Right forelimb (tissue), 1 donor: ENCODE measurements at regions not wholly inside any gene's neighbourhood (a gene's known extent, or its start where the extent isn't known, plus 50 kb on each side); places are given as distances from the start of the nearest gene placed in this dataset.
"Not testable (repeated sequence)": the region's sequence is repeated elsewhere in the genome, so short reads cannot be mapped to it uniquely, and the experiment has no call there.

ENCODE experiments used
- DNase-seq: peaks from one replicate; pipeline ENCODE4 v3.0.0-alpha.2; 2018

DNA sequence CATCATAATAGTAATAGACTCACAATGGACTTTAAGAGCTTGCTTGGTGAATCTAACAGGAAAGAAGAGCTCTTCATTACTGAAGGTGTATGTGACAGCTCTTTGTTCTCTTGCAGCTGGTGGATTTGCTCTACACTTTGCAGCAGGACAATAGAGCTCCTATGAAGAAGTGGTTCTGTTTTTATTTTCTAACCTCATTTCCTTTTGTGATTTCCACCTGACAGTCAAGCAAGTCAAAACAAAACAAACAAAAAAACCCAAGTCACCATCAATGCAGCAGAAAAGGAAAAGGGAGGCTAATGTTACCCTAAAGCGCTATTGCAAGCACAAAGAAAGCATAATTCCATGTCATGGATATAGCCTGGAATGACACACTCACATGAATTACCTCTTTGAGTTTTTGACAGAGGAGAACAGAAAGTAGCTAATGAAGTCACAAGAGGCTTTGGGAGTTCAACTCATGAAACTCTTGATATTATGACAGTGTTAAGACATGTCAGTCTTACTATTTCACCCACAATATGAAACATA lies 1188.1 kb downstream of the EPHA7 start:
- DNase-seq: no peak

DNA sequence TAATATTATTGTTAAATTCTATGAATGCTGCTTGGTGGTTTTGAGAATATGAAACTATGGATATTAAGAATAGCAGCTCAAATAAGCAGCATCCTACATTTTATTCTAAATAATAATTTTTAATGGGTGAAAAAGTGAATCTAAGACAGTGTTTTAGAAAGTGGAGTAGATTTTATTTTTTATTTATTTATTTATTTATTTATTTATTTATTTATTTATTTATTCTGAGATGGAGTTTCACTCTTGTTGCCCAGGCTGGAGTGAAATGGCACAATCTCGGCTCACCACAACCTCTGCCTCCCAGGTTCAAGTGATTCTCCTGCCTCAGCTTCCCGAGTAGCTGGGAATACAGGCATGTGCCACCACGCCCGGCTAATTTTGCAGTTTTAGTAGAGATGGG lies 1199.4 kb downstream of the EPHA7 start:
- DNase-seq: not testable (repeated sequence)

DNA sequence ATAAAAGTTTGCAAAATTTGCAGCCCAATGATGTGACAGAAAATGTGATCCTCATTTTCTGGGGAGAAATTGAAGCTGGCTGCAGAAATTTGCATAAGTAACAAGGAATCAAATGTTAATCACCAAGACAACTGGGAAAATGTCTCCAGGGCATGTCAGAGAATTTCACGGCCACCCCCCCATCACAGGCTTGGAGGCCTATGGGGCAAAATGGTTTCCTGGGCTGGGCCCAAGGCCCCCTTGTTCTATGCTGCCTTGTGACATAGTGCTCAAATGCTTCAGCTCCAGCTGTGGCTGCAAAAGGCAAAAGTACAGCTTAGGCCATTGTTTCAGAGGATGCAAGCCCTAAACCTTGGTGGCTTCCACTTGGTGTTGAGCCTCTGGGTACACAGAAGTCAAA lies 1202.6 kb downstream of the EPHA7 start:
- no peak for DNase-seq

DNA sequence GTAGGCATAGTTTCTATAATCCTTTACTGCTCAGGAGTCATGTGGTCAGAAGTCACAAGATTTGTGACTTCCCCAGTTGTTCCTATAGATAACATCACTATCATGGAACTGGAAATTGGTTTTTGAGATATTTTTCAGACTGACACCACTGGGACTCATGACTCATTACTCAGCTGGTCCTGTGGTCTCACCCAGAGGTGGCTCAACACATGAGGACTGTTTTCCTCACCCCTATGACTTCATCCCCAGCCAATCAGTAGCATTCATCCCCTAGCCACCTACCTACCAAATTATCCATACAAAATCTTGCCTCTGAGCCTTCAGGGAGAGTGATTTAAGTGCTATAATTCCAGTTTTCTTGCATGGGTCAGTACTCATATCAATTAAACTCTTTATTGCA lies 1217.7 kb downstream of the EPHA7 start:
- DNase-seq: no peak

DNA sequence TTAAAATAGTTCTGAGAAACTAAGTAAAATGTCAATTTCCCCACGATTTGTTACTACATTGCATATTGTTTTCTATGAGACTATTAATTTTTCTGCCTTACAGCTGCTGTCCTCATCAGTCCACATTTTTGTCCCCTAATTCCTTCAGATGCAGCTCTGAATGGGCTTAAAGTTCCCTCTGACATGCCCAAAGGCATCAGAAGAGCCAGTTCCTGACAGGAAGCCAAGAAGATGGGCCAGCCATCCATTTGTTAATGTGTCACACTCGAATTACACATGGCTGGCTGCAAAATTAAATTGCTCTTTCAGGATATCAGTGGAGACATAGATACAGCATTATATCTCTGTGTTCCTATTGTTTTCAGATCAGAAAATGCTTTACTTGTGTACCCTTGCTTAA lies 1223.0 kb downstream of the EPHA7 start:
- no peak for DNase-seq

DNA sequence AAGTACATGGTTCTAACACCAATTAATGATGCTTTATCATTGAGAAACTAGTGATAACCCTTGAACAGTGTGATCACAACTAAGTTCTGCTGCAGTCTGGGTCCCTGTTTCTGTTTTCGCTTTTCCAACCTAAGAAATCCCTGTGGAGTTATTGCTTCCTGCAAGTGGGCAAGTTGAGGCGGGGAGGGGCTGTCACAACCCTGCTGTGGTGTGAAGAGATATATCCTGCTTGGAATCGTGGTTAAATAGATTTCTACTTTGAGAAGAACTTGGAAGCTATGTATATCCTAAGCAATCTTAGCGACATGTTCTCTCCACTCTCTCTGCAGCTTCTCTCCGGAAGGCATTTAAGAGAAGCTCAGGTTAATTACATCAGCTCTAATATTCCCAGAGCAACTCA lies 1223.6 kb downstream of the EPHA7 start:
- DNase-seq: no peak

DNA sequence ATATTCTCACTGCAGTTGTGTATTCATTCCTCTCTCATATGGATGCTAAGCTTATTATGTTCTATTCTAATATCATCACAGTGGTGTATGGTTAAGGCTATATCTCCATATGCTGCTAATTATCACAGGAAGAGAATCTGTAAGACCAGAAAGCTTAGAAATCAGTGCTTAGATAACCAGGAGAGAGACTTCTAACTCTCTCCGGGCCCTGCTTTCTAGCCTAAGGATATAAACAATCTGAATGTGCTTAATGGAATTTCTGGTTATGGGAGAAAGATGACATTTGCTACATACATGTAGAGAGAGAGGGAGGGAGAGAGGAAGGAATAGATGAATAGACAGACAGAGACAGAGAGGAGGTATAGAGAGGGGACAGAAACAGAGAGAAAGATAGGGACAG lies 1231.3 kb downstream of the EPHA7 start:
- no peak for DNase-seq

DNA sequence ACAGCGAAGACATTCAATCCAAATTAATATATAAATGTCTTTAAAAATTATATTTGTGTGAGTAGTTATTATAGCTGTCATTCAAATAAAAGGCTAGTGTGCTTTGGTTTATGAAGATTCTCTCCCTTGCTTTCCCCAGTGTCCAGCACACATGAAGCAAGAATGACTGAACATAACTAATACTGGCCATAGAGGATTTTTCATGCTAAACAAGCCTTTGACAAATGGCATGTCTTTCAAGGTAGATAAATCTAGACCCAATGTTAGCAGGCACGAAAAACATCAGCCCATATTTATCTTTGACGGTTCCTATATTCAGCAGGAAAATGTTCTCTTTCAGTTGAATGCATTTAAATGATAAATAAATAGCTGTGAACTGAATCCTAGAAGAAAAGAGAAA lies 1234.4 kb downstream of the EPHA7 start:
- no peak for DNase-seq

DNA sequence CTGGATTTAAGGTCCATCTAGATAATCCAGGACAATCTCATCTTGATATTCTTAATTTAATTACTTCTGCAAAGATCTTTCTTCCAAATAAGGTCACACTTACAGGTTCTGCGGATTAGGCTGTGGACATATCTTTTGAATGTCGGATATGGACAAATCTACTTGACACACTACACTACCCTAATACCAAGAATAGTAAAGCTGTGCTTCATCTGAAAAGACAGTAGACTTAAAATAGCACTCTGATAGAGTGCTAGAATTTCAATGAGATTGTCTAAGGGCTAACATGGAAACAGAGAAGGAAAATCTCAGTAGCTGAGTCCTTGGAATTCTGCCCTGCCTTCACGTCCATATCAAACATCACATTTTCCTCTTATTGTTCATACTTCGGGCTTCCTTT lies 1238.0 kb downstream of the EPHA7 start:
- no peak for DNase-seq

DNA sequence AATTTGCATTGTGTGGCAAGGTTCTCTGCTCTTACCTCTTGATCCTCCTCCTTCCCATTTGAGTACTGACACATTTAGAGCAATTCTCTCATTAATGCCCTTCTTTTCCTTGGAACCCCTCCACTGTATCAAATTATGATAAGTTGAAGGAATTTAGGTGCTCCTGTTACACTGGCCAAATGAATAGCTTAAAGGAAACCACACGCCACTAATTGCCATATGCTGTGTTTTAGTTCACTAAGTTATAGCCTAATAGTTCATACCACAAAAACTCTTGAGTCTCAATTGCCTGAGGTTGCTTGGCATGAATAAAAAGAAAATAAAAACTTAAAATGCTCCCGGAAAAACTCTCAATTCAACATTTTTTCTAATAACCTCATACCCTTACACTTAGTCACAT lies 1239.3 kb downstream of the EPHA7 start:
- DNase-seq: no peak

DNA sequence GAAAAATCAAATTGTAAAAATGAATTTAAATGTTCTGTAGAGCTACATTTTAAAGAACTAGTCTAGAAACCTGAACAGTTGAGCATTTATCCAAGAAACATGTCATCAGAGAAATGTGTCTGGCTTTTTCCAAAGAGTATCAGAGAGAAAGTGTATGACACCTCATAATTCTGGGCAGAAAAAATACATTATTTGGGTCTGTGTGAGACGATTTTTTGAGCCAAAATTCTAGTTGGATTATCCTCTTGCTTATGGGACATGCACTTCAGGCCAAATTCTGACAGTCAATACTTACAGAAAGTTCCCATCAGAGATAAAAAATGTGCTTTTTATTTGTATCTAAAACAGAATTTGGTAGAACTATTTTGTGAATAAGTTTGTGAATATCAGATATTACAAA lies 1242.7 kb downstream of the EPHA7 start:
- no peak for DNase-seq

DNA sequence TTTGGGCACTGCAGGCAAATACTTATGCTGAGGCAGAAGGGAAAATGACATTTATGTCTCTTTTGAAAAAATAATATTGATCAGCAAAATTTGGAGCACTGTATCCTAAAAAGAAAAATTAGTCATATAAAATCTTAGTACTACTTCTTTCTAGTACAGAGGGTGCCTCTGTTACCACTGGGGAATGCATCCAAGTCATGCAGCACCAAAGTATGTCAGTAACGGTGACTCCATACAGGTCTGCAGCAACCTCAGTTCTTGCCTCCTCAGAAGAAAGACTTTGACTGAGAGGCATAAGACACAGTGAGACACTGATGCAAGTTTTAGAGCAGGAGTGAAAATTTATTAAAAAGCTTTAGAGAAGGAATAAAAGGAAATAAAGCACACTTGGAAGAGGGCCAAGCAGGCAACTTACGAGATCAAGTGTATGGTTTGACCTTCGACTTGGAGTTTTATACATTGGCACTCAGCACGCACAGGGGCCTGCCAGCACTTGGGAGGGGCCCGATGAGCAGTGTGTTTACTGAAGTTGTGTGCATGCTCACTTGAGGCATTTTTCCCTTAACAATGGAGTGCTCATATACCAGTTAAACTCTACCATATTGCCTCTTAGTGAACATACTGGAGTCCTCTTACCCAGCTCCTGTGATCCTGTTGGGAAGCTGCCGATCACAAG lies 1244.8 kb downstream of the EPHA7 start:
- no peak for DNase-seq

DNA sequence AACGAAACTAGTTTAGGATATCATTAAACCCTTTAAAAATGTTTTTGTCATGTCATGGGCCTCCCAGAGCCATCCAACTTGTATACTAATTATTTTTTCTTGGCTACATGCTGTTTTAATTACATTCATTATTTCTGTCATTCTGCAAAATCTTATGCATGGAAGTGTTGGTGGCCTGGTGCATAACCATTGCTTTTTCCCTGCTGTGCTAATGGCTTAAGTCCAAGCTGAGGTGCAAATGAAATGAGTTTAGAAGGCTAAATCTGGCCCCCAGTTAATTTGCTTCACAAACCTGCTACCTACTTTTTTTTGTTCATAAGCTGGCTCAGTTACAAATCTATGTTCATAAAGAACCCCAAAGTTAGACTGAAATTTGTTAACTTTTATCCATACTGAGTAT lies 1249.9 kb downstream of the EPHA7 start:
- DNase-seq: no peak

DNA sequence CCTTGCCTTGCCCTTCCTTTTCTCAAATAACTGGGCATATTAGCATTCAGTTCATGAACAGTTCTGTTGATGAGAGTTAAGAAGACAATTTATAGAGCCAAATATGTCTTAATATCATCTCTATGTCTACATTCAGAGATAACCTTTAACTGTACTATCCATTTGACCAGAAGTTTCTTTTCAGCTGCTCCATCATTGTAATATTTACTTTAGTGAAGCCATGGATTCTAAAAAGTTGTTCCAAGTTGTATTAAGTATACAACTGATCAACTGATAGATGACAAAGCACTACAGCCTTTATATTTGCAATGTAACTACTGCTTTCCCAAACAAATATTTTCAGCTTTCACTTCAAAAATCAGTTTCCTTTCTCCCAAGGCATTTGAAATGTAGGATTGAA lies 1252.7 kb downstream of the EPHA7 start:
- DNase-seq: no peak

DNA sequence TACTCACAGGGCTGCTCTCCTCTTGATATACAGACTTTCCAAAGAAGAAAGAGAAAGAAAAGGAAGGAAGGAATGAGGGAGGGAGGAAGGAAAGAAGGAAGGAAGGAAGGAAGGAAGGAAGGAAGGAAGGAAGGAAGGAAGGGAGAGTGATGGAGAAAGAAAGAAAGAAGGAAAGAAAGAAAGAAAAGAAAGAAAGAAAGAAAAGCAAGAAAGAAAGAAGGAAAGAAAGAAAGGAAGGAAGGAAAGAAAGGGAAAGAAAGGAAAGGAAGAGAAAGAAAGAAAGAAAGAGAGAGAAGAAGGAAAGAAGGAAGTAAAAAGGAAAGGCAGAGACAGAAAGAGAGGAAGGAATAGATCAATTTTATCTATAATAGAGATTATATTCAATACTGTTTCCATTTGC lies 1257.4 kb downstream of the EPHA7 start:
- DNase-seq: no peak

DNA sequence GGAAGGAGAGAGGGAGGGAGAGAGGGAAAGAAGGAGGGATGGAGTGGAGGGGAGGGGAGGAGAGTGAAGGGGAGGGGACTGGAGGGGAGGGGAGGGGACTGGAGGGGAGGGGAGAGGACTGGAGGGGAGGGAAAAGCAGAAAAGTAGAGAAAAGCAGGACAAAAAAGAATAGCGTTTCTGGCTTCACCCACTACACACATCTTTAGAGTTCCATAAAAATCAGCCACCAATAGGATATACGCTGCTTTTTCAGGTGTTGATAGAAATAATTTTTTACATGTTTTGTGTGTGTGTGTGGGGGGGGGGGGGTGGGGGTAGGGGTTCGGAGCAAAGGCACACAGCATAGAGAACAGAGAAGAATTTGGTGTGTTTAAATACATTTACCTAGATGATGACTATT lies 1259.1 kb downstream of the EPHA7 start:
- DNase-seq: no peak

DNA sequence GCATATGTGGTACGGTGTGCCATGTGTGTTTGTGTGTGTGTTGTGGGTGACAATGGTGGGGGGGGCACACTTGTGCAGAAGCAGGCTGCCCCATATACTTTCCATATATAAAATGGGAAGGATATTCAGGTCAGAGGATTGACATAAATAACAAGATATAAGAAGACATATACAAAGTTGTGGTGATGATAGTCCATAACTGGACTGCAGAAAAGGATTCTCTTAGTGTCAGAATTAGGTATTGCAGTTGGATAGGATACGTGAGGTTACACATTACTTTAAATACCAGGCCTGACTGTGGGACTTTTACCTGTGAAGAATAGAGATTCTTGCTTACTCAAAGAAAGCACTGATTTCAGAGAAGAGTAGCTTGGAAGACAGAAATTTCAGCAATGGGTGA lies 1260.3 kb downstream of the EPHA7 start:
- no peak for DNase-seq

DNA sequence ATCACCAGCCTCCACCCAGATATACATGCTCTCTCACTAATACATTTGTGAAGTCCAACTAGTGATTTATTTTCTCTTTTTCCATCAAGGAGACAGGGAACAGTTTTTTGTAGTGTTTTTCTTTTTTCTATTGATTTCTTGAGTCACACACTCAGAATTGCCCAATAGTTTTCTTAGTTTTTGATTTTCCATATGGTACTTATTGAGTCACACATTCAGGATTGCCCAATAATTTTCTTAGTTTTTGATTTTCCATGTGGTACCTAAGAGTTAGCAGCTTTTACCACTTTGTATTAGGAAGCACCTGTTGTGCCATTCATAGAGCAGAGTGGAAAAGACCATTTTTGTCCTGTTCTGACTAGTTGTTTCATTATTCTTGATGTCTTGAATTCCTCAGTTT lies 1268.8 kb downstream of the EPHA7 start:
- DNase-seq: no peak

DNA sequence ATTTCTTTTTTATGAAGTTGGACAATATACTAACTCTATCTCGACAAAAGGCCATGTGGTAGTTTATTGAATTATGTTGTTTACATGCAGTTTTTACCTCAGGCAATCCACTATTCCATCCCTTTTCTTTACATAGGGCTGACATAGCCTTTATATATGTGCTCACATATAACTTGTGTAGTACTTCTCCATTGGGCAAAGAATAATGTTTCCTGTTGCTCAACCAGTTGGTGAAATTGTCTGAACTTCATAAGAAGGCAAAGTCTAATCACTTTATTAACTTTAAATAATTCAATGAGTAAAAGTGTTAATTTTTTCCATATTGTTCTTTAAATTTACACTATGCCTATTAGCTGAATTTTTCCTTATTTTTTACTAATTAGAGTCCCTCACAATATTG lies 1272.1 kb downstream of the EPHA7 start:
- DNase-seq: no peak

DNA sequence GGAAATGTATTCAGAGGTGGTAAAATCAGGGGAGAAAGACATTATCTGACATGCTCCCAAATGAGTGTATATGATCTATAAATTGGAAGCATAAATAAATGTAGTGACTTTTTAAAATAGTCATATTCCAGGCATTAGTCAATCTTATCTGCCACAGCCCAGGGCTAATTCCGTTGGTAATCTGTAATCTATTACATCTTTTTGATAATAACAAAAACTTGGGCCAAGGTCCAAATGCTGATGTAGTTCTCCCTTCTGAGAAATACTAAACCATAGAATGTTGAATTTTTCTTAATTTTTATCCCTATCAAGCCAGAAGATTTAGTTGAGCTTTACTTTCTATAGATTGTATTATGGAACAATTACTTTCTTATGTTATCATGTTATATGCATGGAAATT lies 1279.8 kb downstream of the EPHA7 start:
- DNase-seq: no peak

DNA sequence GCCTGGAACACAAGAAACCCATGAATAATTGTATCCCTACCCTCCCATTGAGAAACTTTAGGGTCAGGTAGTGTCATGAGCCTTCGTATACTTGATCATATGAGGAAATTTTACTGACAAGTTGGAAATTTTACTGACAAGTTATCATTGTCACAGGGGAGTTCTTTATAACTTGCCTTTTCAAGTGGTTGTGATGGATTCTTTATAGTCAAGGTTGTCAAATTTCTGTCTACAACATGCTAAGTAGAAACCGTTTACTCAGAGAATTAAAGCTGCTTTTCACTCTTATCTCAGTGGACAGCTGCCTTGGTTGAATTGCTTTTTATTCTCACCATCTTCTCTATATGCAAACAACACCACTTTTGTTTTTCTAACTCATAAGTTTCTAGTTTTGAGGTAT lies 1286.4 kb downstream of the EPHA7 start:
- DNase-seq: no peak

DNA sequence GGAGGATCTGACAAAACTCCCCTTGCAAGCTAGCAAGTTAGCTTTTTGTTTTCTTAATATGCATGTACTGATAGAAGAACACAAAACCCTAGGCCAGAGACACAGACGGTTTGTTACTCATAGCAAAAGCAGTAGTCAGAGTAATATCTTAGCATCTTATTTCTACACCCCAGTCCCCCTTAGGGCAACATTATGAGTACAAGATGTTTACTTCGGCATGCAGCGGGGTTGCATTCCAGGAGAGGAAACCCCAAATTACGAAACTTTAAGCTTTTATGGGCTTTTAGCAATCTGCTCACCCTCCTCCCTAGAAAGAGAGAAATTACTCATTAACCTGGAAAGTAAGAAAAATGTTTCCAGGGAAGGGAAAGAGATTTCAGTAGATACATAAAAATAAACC lies 1286.9 kb downstream of the EPHA7 start:
- no peak for DNase-seq

DNA sequence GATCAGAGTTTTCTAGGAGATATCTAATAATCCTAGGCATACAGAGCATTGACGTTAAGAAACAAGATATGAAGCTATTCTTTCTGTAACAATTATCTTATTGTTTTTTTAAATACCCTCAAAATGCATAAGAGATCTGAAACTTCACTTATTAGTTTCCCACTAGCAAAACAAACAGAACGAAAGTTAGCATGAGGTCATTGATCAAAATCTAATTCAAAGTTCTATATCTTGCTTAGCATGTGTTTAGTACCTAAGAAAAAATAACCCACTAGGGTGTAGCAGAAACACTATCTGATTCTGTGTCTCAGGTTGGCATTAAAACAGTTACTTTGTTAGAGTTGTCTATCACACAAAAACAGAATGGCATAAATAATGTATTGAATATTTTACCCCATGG lies 1288.4 kb downstream of the EPHA7 start:
- DNase-seq: no peak

DNA sequence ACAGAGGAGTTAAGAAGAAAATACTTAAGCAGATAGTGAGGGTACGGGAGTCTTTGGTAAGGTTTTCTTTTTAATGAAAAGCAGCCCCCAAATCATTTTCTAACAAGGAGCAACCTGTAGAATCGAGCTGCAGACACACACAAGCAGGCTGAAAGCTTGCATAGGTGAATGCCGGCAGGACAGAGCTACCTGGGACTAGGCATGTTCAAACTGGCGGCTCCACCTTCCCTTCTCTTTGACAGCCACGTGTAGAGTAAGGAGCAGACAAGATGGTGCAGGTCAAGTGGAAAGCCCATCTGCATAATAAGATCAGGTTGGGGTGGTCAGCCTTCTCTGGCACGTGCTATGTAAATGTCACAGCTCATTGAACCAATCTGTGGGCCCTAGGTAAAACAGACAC lies 1292.4 kb downstream of the EPHA7 start:
- DNase-seq: no peak

DNA sequence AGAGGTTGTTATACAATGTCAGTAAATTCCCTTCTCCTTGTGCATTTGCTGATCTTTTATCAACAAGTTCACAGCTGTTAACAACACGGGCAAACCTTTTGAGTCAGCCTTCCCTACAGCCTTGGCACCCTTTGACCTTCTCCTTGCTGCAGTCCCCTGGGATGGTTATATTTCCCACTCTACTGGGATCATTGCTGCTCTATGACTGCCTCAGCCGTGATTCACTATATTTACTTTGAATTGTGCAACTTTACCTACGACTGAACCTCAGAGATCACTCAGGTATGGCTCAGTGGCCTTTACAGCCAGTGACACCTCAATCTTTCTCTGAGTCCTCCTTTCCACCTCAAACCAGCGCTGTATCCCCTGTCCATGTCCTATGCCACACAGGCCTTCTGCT lies 1293.3 kb downstream of the EPHA7 start:
- DNase-seq: no peak

DNA sequence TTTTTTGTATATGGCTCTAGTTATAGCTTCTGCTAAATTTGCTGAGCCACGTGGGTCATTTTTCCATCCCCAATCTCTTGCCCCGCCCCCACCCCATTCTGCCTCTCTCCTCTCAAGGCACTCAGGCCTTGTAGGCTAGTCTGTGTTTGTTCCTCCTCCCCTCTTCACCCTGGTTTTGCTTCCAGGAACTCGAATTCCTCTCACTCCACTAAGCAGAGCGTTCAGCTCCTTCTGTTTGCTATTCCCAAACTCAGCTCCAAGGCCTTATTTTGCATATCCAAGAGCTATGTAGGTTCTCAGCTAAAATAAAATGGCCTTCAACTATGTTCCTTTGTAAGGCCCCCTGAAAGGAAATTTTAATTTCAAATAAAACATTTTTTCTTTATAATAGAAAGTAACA lies 1293.7 kb downstream of the EPHA7 start:
- no peak for DNase-seq
